Keratinocyte (primary cell): ENCODE measurements at regions not wholly inside any gene's neighbourhood (a gene's known extent, or its start where the extent isn't known, plus 50 kb on each side); places are given as distances from the start of the nearest gene placed in this dataset.

ENCODE experiments used
- DNase-seq: peaks from one replicate; pipeline ENCODE4 v3.0.0-alpha.2; 2011; ENCODE audit warnings: low read depth, missing footprints, low spot score
- FAIRE-seq: peaks from 2 replicates; lab custom pipeline; 2011; peaks lifted over from hg19 to GRCh38; lab: Jason Lieb, UNC
- H2AFZ ChIP-seq: 2 replicates; pipeline ENCODE4 v1.6.0; 2012; ENCODE audit warnings: low read length, control low read depth, inconsistent platforms; ENCODE audit not compliant: control insufficient read depth
- H3K27ac ChIP-seq: 2 replicates; pipeline ENCODE4 v1.5.1; 2011; ENCODE audit warnings: low read length; ENCODE audit not compliant: control insufficient read depth, insufficient read depth
- H3K27me3 ChIP-seq: 3 replicates; pipeline ENCODE4 v1.6.0; 2011; ENCODE audit warnings: low read length; ENCODE audit not compliant: control insufficient read depth, insufficient read depth; ENCODE audit errors: extremely low read depth
- H3K36me3 ChIP-seq, 2 experiments: 2 replicates in 1 of 2; 3 replicates in 1 of 2; pipeline ENCODE4 v1.5.1; 2011; ENCODE audit warnings: low read length in 2 of 2, mild to moderate bottlenecking in 1 of 2; ENCODE audit not compliant: control insufficient read depth in 2 of 2, insufficient read depth in 2 of 2; ENCODE audit errors: extremely low read depth in 1 of 2
- H3K4me1 ChIP-seq: 3 replicates; pipeline ENCODE4 v1.5.1; 2011; ENCODE audit warnings: low read length; ENCODE audit not compliant: control insufficient read depth, insufficient read depth; ENCODE audit errors: extremely low read depth
- H3K4me2 ChIP-seq: 3 replicates; pipeline ENCODE4 v1.6.0; 2011; ENCODE audit warnings: low read depth, low read length; ENCODE audit not compliant: control insufficient read depth, insufficient read depth; ENCODE audit errors: extremely low read depth
- H3K4me3 ChIP-seq, 3 experiments: fragments of 200-600 bp in 1 of 3; sonication (generic) in 1 of 3; 2 replicates in 2 of 3; 3 replicates in 1 of 3; pipeline ENCODE4 v1.5.1; 2011 to 2016; ENCODE audit warnings: low read length in 3 of 3, mild to moderate bottlenecking in 3 of 3, control low read depth in 2 of 3, inconsistent platforms in 1 of 3, low read depth in 1 of 3, mixed read lengths in 1 of 3, mixed run types in 1 of 3, moderate library complexity in 1 of 3; ENCODE audit not compliant: control insufficient read depth in 2 of 3, insufficient read depth in 2 of 3; ENCODE audit errors: extremely low read depth in 1 of 3
- H3K79me2 ChIP-seq: 2 replicates; pipeline ENCODE4 v1.6.0; 2012; ENCODE audit warnings: low read length; ENCODE audit not compliant: control insufficient read depth, insufficient read depth
- H3K9ac ChIP-seq: 3 replicates; pipeline ENCODE4 v1.6.0; 2011; ENCODE audit warnings: low read length; ENCODE audit not compliant: control insufficient read depth, insufficient read depth; ENCODE audit errors: extremely low read depth
- H3K9me1 ChIP-seq: 3 replicates; pipeline ENCODE4 v1.6.0; 2011; ENCODE audit warnings: low read length; ENCODE audit not compliant: control insufficient read depth, insufficient read depth; ENCODE audit errors: extremely low read depth
- H3K9me3 ChIP-seq: 2 replicates; pipeline ENCODE4 v1.5.1; 2012; ENCODE audit warnings: low read depth, low read length; ENCODE audit not compliant: control insufficient read depth
- H4K20me1 ChIP-seq: 3 replicates; pipeline ENCODE4 v1.6.0; 2011; ENCODE audit warnings: low read length; ENCODE audit not compliant: control insufficient read depth, insufficient read depth; ENCODE audit errors: extremely low read depth
- CTCF ChIP-seq, 3 experiments: IDR thresholded peaks in 1 of 3; conservative IDR thresholded peaks in 1 of 3; optimal IDR thresholded peaks in 1 of 3; 2 replicates in 2 of 3; 3 replicates in 1 of 3; pipeline versions ENCODE3 to v1.5.1; 2011; ENCODE audit warnings: low read length in 3 of 3, mild to moderate bottlenecking in 3 of 3, moderate library complexity in 2 of 3, control low read depth in 1 of 3, inconsistent platforms in 1 of 3; ENCODE audit not compliant: insufficient read depth in 2 of 3; ENCODE audit errors: extremely low read depth in 1 of 3
- EZH2 ChIP-seq: IDR thresholded peaks from one replicate; pipeline ENCODE4 v1.6.1; 2012; ENCODE audit warnings: inconsistent platforms, mild to moderate bottlenecking, low read length, moderate library complexity
- dilution Hi-C: fragments of 300-500 bp; cut with MboI; formaldehyde crosslinking; loops from one replicate; pipeline ENCODE4 v1.7.0; 2020; ENCODE audit warnings: low sequenced_read_pairs; ENCODE audit not compliant: extremely low pct_ligation_motif_present

- Histone ChIP-seq H3K9me3 (no peaks in the 10 kb centered on the region), H3K4me3 (no peak overlapping the region), H3K27me3 (no peaks in the 10 kb centered on the region), H3K27ac (no peak overlapping the region), H3K9me1 (no peaks in the 10 kb centered on the region), H3K9ac (no peak overlapping the region), H3K79me2 (no peaks in the 10 kb centered on the region), H3K36me3 (no peaks in the 10 kb centered on the region), H4K20me1 (no peaks in the 10 kb centered on the region), H3K4me2 (no peak overlapping the region), H3K4me1 (no peaks in the 10 kb centered on the region), H2AFZ (no peak overlapping the region)
- dilution Hi-C loops: no loop called here
- TF ChIP-seq EZH2 (no peak), CTCF (optimal IDR thresholded peaks at IDR 0.05 in 1 of 3, IDR thresholded peaks at IDR 0.05 in 1 of 3, conservative IDR thresholded peaks at IDR 0.05 in 1 of 3; ENCODE audit: extremely low read depth in 1 of 3, insufficient read depth in 2 of 3, low read length in 3 of 3) (no peak)
- DNase-seq (no peak), FAIRE-seq (no peak)
Observed at GRCh38 chr2:35468245-35468644, 887.3 kb upstream of the CRIM1 start.

DNA sequence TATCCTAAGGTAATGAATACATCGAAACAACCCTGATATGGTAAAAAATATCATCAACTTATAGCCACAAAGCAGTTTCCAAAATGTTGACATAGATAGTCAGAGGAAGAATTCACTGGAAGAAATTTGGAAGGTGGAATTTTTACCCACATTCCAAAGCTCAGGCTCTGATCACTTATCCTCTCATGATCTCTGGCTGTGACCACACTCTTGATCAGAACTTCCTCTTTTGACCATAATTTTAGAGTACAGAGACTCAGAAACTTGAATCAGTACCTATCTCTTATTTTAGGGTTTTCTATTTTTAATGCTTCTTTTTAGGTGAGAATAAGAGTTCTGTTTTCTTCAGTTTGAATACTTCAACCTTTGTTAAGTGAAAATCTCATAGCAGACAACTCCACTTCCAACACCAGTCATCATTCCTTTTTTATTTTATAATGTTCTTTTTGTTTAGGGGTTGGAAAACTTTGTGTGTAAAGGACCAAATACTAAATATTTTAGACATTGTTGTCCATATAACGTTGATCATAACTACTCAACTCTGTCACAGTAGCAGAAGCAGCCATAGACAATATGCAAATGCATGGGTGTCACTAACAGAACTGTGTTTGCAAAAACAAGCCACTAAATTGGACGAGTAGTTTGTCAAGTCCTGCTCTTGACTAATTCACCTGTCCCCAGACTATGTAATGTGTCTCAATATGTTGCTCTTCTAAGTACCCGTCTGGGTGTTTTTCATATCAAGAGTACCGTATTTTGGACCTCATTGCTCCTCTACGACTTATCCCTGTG lies 891.6 kb upstream of the CRIM1 start:
- no peaks in the 10 kb centered on the region for H3K36me3 ChIP-seq
- no peaks in the 10 kb centered on the region for H3K9me1 ChIP-seq
- H3K4me2 ChIP-seq: no peak overlapping the region
- DNase-seq (no peak), FAIRE-seq (no peak)
- TF ChIP-seq EZH2 (no peak), CTCF (optimal IDR thresholded peaks at IDR 0.05 in 1 of 3, IDR thresholded peaks at IDR 0.05 in 1 of 3, conservative IDR thresholded peaks at IDR 0.05 in 1 of 3; ENCODE audit: extremely low read depth in 1 of 3, insufficient read depth in 2 of 3, low read length in 3 of 3) (no peak)
- H3K4me1 ChIP-seq: no peaks in the 10 kb centered on the region
- H2AFZ ChIP-seq: no peak overlapping the region
- no peaks in the 10 kb centered on the region for H3K27me3 ChIP-seq
- H4K20me1 ChIP-seq: no peaks in the 10 kb centered on the region
- H3K79me2 ChIP-seq: no peaks in the 10 kb centered on the region
- H3K9me3 ChIP-seq: no peaks in the 10 kb centered on the region
- H3K4me3 ChIP-seq: no peak overlapping the region
- no peak overlapping the region for H3K27ac ChIP-seq
- H3K9ac ChIP-seq: no peak overlapping the region
- dilution Hi-C loops: no loop called here
